ENCODE measurements at regions not wholly inside any gene's neighbourhood (a gene's known extent, or its start where the extent isn't known, plus 50 kb on each side); places are given as distances from the start of the nearest gene placed in this dataset.
"Not testable (repeated sequence)": the region's sequence is repeated elsewhere in the genome, so short reads cannot be mapped to it uniquely, and the experiment has no call there.

DNA sequence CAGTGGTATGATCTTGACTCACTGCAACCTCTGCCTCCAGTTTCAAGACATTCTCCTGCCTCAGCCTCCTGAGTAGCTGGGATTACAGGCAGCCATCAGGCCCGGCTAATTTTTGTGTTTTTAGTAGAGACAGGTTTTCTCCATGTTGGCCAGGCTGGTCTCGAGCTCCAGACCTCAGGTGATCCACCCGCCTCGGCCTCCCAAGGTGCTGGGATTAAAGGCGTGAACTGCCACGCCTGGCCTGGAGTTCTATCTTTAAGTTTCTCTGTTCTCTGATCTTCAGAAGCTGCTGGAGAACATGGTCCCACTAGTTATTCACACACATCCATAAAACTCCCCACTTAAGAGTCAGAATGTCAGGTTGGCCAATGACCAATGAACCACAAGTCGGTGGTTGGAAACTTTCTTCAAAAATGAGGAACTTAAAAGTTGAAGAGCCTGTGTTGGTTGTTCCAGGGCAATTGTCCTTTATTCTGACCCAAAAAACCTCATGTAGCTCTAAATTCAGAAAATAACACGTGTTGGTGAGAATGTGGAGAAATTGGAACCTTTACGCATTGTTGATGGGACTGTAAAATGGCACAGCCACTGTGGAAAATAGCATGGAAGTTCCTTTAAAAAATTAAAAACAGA is 55.9 kb upstream of the PIK3CB start:
- peak; percentile 7 for DNase-seq

DNA sequence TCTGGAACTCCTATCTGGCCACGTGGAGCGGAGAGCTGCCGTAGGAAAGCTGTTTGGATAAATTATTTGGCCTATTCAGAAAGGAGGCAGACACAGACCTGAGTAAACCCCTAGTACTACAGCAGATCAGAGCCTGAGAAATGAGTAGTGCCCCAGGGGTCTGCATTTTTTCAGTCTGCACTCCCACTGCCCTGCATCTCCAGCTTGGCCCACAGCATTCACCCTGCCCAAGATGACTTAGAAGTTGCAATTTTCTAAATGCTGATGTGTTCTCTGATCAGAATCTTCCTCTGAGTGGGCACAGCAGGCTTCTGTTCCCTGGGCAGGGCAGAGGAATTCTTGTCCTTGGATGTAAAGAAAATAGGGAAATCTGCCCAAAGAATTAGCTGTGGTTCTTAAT is 55.1 kb upstream of the PIK3CB start:
- no peak for DNase-seq

DNA sequence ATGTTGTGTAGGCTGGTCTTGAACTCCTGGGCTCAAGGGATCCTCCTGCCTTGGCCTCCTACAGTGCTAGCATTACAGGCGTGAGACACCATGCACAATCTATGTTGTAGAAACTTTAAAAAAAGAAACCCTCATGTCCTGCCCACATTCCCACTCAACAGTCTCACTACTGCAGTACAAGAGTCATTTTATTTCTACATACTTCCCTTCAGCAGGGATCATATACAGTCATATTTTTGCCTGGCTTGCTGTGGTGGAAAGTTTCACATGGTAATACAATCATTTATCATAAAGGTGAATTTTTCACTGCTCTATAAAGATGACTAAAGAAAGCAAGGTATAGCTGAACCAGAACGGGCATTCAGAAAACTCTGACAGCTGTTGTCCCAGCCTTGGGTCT is 53.8 kb upstream of the PIK3CB start:
- DNase-seq = no peak

DNA sequence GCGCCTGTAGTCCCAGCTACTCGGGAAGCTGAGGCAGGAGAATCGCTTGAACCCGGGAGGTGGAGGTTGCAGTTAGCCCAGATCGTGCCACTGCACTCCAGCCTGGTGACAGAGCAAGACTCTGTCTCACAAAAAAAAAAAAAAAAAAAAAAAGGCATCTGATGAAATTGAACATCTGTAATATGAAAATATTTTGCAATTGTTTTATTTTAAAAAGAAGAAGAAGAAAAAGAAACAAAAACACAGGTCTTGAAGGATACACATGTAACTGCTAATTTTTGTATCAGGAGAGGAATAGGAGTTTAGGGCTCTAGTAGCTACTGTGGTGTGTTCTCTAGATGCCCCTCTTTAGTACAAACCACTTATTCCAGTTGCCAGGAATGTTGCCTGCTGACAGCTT is 51.4 kb upstream of the PIK3CB start:
- DNase-seq = not testable (repeated sequence)
